ENCODE measurements at regions not wholly inside any gene's neighbourhood (a gene's known extent, or its start where the extent isn't known, plus 50 kb on each side); places are given as distances from the start of the nearest gene placed in this dataset.

- TF ChIP-seq RAD21 (CRISPR knock-in tag; conservative IDR thresholded peaks at IDR 0.05 in 1 of 2, IDR thresholded peaks at IDR 0.05 in 1 of 2) (no peak), RUNX1 (IDR thresholded peaks at IDR 0.05; ENCODE audit: low read depth) (no peak), HDAC6 (IDR thresholded peaks at IDR 0.05; ENCODE audit: low read depth, low read length) (no peak), REST (IDR thresholded peaks at IDR 0.05; ENCODE audit: borderline replicate concordance) (no peak), REST (CRISPR knock-in tag; IDR thresholded peaks at IDR 0.05; ENCODE audit: low read depth) (no peak), SP1 (CRISPR knock-in tag; IDR thresholded peaks at IDR 0.05) (no peak), TEAD4 (IDR thresholded peaks at IDR 0.05; ENCODE audit: low read length) (no peak), TEAD4 (CRISPR knock-in tag; IDR thresholded peaks at IDR 0.05; ENCODE audit: borderline replicate concordance) (no peak), MXI1 (IDR thresholded peaks at IDR 0.05; ENCODE audit: low read depth, low read length) (no peak), POLR2AphosphoS5 (IDR thresholded peaks at IDR 0.05; ENCODE audit: control insufficient read depth, insufficient read depth, low read depth, low read length) (no peak), ZNF41 (CRISPR knock-in tag; conservative IDR thresholded peaks at IDR 0.05) (no peak), ARID2 (IDR thresholded peaks at IDR 0.05) (no peak)
- TF ChIP-seq, protein P1, sequence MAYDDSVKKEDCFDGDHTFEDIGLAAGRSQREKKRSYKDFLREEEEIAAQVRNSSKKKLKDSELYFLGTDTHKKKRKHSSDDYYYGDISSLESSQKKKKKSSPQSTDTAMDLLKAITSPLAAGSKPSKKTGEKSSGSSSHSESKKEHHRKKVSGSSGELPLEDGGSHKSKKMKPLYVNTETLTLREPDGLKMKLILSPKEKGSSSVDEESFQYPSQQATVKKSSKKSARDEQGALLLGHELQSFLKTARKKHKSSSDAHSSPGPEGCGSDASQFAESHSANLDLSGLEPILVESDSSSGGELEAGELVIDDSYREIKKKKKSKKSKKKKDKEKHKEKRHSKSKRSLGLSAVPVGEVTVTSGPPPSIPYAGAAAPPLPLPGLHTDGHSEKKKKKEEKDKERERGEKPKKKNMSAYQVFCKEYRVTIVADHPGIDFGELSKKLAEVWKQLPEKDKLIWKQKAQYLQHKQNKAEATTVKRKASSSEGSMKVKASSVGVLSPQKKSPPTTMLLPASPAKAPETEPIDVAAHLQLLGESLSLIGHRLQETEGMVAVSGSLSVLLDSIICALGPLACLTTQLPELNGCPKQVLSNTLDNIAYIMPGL (CRISPR knock-in tag; IDR thresholded peaks at IDR 0.05) = no peak
- TF ChIP-seq, protein P2, sequence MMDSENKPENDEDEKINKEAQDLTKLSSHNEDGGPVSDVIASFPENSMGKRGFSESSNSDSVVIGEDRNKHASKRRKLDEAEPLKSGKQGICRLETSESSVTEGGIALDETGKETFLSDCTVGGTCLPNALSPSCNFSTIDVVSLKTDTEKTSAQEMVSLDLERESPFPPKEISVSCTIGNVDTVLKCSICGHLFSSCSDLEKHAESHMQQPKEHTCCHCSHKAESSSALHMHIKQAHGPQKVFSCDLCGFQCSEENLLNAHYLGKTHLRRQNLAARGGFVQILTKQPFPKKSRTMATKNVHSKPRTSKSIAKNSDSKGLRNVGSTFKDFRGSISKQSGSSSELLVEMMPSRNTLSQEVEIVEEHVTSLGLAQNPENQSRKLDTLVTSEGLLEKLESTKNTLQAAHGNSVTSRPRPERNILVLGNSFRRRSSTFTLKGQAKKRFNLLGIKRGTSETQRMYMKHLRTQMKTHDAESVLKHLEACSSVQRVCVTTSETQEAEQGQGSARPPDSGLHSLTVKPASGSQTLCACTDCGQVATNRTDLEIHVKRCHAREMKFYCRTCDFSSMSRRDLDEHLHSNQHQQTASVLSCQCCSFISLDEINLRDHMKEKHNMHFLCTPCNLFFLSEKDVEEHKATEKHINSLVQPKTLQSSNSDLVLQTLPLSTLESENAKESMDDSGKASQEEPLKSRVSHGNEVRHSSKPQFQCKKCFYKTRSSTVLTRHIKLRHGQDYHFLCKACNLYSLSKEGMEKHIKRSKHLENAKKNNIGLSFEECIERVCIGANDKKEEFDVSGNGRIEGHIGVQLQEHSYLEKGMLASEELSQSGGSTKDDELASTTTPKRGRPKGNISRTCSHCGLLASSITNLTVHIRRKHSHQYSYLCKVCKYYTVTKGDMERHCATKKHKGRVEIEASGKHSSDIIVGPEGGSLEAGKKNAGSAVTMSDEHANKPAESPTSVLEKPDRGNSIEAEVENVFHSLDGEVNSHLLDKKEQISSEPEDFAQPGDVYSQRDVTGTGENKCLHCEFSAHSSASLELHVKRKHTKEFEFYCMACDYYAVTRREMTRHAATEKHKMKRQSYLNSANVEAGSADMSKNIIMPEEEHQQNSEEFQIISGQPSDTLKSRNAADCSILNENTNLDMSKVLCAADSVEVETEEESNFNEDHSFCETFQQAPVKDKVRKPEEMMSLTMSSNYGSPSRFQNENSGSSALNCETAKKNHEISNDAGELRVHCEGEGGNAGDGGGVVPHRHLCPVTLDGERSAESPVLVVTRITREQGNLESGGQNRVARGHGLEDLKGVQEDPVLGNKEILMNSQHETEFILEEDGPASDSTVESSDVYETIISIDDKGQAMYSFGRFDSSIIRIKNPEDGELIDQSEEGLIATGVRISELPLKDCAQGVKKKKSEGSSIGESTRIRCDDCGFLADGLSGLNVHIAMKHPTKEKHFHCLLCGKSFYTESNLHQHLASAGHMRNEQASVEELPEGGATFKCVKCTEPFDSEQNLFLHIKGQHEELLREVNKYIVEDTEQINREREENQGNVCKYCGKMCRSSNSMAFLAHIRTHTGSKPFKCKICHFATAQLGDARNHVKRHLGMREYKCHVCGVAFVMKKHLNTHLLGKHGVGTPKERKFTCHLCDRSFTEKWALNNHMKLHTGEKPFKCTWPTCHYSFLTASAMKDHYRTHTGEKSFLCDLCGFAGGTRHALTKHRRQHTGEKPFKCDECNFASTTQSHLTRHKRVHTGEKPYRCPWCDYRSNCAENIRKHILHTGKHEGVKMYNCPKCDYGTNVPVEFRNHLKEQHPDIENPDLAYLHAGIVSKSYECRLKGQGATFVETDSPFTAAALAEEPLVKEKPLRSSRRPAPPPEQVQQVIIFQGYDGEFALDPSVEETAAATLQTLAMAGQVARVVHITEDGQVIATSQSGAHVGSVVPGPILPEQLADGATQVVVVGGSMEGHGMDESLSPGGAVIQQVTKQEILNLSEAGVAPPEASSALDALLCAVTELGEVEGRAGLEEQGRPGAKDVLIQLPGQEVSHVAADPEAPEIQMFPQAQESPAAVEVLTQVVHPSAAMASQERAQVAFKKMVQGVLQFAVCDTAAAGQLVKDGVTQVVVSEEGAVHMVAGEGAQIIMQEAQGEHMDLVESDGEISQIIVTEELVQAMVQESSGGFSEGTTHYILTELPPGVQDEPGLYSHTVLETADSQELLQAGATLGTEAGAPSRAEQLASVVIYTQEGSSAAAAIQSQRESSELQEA (IDR thresholded peaks at IDR 0.05; ENCODE audit: low read depth) = no peak
- TF ChIP-seq, protein P3, sequence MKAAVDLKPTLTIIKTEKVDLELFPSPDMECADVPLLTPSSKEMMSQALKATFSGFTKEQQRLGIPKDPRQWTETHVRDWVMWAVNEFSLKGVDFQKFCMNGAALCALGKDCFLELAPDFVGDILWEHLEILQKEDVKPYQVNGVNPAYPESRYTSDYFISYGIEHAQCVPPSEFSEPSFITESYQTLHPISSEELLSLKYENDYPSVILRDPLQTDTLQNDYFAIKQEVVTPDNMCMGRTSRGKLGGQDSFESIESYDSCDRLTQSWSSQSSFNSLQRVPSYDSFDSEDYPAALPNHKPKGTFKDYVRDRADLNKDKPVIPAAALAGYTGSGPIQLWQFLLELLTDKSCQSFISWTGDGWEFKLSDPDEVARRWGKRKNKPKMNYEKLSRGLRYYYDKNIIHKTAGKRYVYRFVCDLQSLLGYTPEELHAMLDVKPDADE (conservative IDR thresholded peaks at IDR 0.05; ENCODE audit: control insufficient read depth, low read depth, low read length) = no peak
These were observed 126.7 kb upstream of the CENPE start for GRCh38 chr4:103324811-103325210.

Data from K562 (cell line).